ENCODE measurements at regions not wholly inside any gene's neighbourhood (a gene's known extent, or its start where the extent isn't known, plus 50 kb on each side); places are given as distances from the start of the nearest gene placed in this dataset.

- no peak for DNase-seq
These were observed 177.8 kb upstream of the SMIM23 start for GRCh38 chr5:171607863-171608262.

- DNase-seq = no peak
These were observed 175.7 kb upstream of the SMIM23 start for GRCh38 chr5:171609806-171610452.

GRCh38 chr5:171610686-171611085 lies 174.9 kb upstream of the SMIM23 start:
- peak; percentile 31 for DNase-seq

GRCh38 chr5:171612749-171613148 lies 172.9 kb upstream of the SMIM23 start:
- DNase-seq = no peak

GRCh38 chr5:171614511-171614910 lies 171.1 kb upstream of the SMIM23 start:
- no peak for DNase-seq

- DNase-seq = peak; percentile 41
These were observed 170.5 kb upstream of the SMIM23 start for GRCh38 chr5:171614971-171615653.

- DNase-seq = no peak
These were observed 169.6 kb upstream of the SMIM23 start for GRCh38 chr5:171615705-171616640.

GRCh38 chr5:171617266-171617665 lies 168.4 kb upstream of the SMIM23 start:
- DNase-seq = no peak

- DNase-seq = no peak
These were observed 167.6 kb upstream of the SMIM23 start for GRCh38 chr5:171617817-171618591.

GRCh38 chr5:171619196-171619595 lies 166.4 kb upstream of the SMIM23 start:
- DNase-seq = no peak

GRCh38 chr5:171619744-171620143 lies 165.9 kb upstream of the SMIM23 start:
- no peak for DNase-seq

GRCh38 chr5:171622010-171622409 lies 163.6 kb upstream of the SMIM23 start:
- DNase-seq = no peak

GRCh38 chr5:171623107-171623506 lies 162.5 kb upstream of the SMIM23 start:
- no peak for DNase-seq

- DNase-seq = no peak
These were observed 162.0 kb upstream of the SMIM23 start for GRCh38 chr5:171623551-171624097.

- DNase-seq = no peak
These were observed 161.2 kb upstream of the SMIM23 start for GRCh38 chr5:171624396-171624795.

GRCh38 chr5:171625646-171626045 lies 160.0 kb upstream of the SMIM23 start:
- no peak for DNase-seq

GRCh38 chr5:171627936-171628632 lies 157.5 kb upstream of the SMIM23 start:
- DNase-seq = no peak

GRCh38 chr5:171628633-171628974 lies 157.0 kb upstream of the SMIM23 start:
- DNase-seq = no peak

- no peak for DNase-seq
These were observed 156.4 kb upstream of the SMIM23 start for GRCh38 chr5:171629221-171629620.

GRCh38 chr5:171629628-171630349 lies 155.8 kb upstream of the SMIM23 start:
- peak; percentile 37 for DNase-seq

GRCh38 chr5:171630350-171631065 lies 155.1 kb upstream of the SMIM23 start:
- DNase-seq = no peak
